ENCODE measurements at regions not wholly inside any gene's neighbourhood (a gene's known extent, or its start where the extent isn't known, plus 50 kb on each side); places are given as distances from the start of the nearest gene placed in this dataset.

DNA sequence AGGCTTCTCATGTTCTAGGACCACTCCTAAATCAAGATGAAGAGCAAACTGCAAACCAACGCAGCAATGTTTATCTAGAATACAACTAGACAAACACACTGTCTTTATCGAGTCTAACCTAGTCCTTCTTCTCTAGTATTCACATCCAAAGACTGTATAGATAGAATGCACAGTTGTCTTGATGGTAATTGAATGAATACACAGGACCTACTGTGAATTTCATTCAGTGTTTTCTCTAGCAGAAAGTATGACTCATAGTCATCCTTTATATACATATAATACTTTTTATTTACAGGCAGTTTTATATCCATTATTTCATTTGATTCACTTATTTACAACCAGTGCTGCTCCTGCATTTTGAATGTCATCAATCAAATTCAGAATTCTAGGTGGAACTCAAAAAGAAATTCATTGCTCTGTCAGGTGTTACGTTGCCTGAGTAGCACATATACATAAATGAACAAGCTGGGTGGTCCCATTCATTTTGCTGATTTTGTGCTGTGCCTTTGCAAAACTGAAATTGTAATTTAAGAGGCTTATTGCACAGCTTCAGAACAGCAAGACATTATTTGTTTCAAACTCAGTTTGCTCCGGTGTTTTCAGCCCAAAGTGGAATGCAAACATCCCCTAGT, 374.8 kb downstream of the EPHA4 start:
- H3K27me3 Mint-ChIP-seq = no peaks in the 10 kb centered on the region
- DNase-seq = no peak
- H3K9me3 Mint-ChIP-seq = no peaks in the 10 kb centered on the region
- H3K36me3 Mint-ChIP-seq (ENCODE audit: low read depth) = no peaks in the 10 kb centered on the region
- no peaks in the 10 kb centered on the region for H3K4me1 Mint-ChIP-seq (ENCODE audit: low read depth)
- no peak overlapping the region for H3K27ac Mint-ChIP-seq
- H3K4me3 Mint-ChIP-seq = no peak overlapping the region

DNA sequence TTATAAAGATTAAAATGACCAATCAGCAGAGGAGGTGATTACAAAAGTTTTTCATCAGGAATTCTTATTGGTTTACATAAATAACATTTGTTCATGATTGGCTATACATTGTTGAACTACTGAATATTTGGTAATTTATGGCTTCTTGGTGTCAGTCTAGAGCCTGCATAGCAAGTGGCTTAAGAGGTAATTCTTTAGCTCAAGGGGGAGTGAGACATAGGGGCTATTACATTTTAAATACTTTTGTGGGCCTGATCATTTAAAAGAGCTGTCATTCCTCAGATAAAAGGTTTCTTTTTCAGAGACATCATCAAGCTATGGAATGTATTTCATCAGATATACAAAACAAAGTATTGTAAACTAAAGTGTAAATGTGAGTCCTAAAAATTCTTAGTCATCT, 373.8 kb downstream of the EPHA4 start:
- no peak for DNase-seq
- Mint-ChIP-seq H3K27ac (no peak overlapping the region), H3K36me3 (ENCODE audit: low read depth) (no peaks in the 10 kb centered on the region), H3K9me3 (no peaks in the 10 kb centered on the region), H3K4me3 (no peak overlapping the region), H3K27me3 (no peaks in the 10 kb centered on the region), H3K4me1 (ENCODE audit: low read depth) (no peaks in the 10 kb centered on the region)

DNA sequence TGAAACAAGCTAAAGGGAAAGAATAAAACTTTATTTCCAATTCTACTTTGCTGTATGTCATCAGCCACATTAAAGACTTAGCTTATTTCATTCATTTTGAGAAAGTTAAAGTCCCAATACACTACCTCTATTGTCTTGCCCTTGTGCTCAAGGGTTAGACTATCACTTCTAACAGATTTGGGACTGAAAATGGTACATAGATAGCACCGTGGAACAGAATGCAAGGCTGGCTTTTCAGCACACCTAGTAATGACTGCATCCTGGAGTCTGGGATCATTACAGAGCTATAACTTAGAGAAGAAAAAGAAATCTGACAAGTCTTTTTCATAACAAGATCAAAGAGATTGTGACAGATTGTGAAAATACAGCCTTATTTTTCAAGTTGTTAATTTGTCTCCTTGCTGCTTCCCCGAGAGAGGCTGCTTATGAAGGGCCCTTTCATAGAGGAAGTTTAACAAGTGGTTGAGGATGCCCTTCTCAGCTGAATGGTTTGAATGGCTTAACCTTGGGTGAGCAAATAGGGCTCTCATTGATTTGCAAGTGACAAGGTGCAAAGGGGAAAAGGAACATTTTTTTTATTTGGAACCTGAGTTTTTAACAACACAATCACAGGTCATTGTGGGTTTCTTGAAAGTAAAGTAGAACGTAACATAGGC, 371.8 kb downstream of the EPHA4 start:
- no peak for DNase-seq
- no peaks in the 10 kb centered on the region for H3K36me3 Mint-ChIP-seq (ENCODE audit: low read depth)

DNA sequence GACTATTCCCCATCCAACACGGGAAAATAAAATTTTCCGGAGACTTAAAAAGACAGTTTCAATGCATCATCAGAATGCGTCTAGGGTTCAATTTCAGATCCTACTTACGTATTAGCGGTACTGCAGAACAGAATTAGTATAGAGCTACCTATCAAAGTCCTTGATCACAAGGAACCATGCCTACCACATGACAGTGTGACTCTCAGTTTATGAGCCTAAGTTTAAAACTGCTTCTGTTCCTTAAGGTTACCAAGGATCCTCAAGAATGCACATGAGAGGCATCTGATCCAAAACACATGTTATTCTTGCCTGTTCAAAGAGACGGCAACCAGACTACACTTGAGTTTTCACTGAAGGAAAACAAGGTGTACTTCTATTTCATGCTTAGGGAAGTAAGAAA, 369.7 kb downstream of the EPHA4 start:
- Mint-ChIP-seq H3K36me3 (ENCODE audit: low read depth) (no peaks in the 10 kb centered on the region), H3K9me3 (no peaks in the 10 kb centered on the region), H3K27ac (no peak overlapping the region), H3K4me3 (no peak overlapping the region), H3K27me3 (peaks cover 3% of the 10 kb centered on the region), H3K4me1 (ENCODE audit: low read depth) (no peaks in the 10 kb centered on the region)
- DNase-seq = no peak

More for the DNA sequence above, 371.8 kb downstream of the EPHA4 start:
- no peak overlapping the region for H3K4me3 Mint-ChIP-seq
- no peak overlapping the region for H3K27ac Mint-ChIP-seq
- H3K4me1 Mint-ChIP-seq (ENCODE audit: low read depth) = no peaks in the 10 kb centered on the region
- no peaks in the 10 kb centered on the region for H3K9me3 Mint-ChIP-seq
- H3K27me3 Mint-ChIP-seq = no peaks in the 10 kb centered on the region

DNA sequence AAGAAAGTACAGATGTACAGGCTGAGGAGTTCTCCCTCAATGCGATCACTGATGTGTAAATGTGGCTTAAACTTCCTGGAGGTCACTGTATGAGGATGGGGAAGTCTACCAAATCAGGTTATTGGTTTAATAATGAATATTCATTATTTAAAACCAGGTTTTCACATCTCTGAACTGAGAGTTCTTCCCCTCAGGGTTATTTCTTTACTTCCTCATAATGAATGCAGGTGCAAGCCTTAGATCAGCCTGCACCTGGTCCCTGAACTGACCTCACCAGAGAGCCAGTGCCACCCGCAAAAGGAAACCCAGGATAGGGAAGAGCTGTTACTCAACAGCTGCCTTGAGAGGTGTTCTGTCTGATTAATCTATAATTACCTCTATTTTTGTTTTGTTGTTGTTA, 369.0 kb downstream of the EPHA4 start:
- Mint-ChIP-seq H3K27me3 (peaks cover 3% of the 10 kb centered on the region), H3K4me1 (ENCODE audit: low read depth) (no peaks in the 10 kb centered on the region), H3K4me3 (no peak overlapping the region), H3K27ac (no peak overlapping the region), H3K36me3 (ENCODE audit: low read depth) (no peaks in the 10 kb centered on the region), H3K9me3 (no peaks in the 10 kb centered on the region)
- DNase-seq = no peak

DNA sequence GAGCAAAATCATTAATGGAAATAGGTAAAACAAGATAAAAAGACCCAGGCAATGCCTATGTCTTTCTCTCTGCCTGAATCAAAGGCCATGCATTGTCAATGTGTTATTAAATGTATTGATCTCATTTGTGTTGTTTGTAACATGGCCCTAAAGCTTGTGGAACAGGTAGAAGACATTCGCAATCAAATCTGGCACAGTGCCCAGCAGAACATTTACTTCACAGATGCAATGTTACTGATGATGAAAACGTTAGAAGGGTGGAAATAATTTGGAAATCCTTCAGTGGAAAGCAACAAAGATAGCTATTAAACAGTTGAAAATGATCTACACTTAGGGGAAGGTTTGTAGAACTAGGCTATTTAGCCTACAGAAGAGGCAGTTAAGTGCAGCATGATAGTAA, 368.2 kb downstream of the EPHA4 start:
- Mint-ChIP-seq H3K9me3 (no peaks in the 10 kb centered on the region), H3K27me3 (peaks cover 3% of the 10 kb centered on the region), H3K27ac (no peak overlapping the region), H3K4me3 (no peak overlapping the region), H3K4me1 (ENCODE audit: low read depth) (no peaks in the 10 kb centered on the region), H3K36me3 (ENCODE audit: low read depth) (no peaks in the 10 kb centered on the region)
- DNase-seq = no peak

DNA sequence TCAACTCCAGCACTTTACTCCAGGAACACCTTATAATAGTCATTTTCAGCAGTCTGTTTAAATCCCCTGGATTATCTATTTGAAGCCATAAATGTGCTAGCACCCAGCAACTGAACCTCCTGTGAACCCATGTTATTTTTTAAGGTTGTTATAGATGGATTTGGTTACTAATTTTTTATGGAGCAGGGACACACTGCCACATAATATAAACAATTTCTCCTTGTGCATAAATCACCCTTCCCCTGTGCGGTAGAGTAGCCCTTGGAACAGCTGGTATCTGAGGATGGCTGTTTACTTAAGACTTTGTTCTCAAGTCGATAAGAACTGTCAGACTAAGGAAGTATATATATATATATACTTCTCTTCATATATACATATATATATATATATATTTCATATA, 367.4 kb downstream of the EPHA4 start:
- H3K36me3 Mint-ChIP-seq (ENCODE audit: low read depth) = no peaks in the 10 kb centered on the region
- no peaks in the 10 kb centered on the region for H3K9me3 Mint-ChIP-seq
- H3K4me1 Mint-ChIP-seq (ENCODE audit: low read depth) = no peaks in the 10 kb centered on the region
- DNase-seq = no peak
- H3K27me3 Mint-ChIP-seq = peaks cover 3% of the 10 kb centered on the region
- H3K27ac Mint-ChIP-seq = no peak overlapping the region
- H3K4me3 Mint-ChIP-seq = no peak overlapping the region

DNA sequence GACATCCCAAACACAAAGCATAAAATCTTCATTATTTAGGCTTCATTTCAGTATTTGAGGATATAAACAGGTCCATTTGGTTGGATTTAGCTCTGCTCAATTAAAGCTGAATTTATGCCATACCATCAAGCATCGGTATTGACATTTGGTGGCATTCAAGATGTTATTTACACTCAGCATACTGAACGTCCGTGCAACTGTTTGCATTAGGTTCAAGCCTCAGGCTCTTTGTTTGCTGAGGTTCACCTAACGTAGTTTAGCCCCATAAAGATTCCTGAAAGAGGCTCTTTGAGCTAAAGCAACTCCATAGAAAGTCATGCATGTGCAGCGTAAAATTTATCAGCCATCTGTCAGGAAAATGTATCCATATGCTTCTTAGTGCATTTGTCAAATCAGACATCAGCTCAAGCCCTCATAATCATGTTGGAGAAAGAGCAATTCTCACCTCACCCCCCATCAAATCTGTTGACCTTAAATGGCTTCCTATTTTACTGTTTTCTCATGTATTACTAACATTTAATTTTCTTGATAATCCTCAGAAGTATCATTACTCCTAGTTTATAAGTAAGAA, 366.9 kb downstream of the EPHA4 start:
- H3K27ac Mint-ChIP-seq = no peak overlapping the region
- H3K27me3 Mint-ChIP-seq = peaks cover 3% of the 10 kb centered on the region
- H3K9me3 Mint-ChIP-seq = no peaks in the 10 kb centered on the region
- no peak for DNase-seq
- H3K4me1 Mint-ChIP-seq (ENCODE audit: low read depth) = no peaks in the 10 kb centered on the region
- no peak overlapping the region for H3K4me3 Mint-ChIP-seq
- H3K36me3 Mint-ChIP-seq (ENCODE audit: low read depth) = no peaks in the 10 kb centered on the region

DNA sequence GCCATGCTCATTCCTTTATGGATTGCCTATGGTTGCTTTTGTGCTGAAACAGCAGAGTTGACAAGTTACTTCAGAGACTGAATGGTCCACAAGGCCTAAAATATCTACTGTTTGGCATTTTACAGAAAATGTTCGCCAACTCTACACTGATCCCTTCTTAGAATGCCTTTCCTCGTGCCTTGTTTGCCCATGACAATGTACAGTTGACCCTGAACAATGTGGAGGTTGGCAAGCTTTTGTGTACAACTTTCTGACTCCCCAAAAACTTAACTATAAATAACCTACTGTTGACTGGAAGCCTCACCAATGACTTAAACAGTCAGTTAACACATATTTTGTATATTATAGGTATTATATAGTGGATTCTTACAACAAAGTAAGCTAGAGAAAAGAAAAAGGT, 361.4 kb downstream of the EPHA4 start:
- DNase-seq = no peak
- Mint-ChIP-seq H3K27me3 (peaks cover 3% of the 10 kb centered on the region), H3K36me3 (ENCODE audit: low read depth) (no peaks in the 10 kb centered on the region), H3K4me3 (no peak overlapping the region), H3K9me3 (no peaks in the 10 kb centered on the region), H3K4me1 (ENCODE audit: low read depth) (no peaks in the 10 kb centered on the region), H3K27ac (no peak overlapping the region)

DNA sequence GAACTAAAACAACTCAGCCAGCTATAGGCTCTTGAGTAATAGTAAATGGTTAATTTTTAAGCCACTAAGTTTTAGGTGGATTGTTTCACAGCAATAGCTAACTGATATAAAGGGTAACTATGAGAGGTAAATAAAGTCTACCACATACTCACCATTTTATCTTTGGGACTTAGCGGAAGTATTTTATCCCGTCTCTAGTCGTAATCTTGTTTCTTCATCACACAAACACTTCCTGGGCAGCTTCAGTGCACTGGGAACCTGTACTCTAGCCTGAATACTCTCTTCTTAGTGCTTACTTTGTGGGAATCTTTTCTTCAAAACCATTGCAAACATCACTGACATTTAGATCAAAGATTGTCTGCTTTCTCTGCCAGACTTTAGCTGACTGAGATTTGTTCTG, 360.5 kb downstream of the EPHA4 start:
- Mint-ChIP-seq H3K9me3 (no peaks in the 10 kb centered on the region), H3K27ac (no peak overlapping the region), H3K27me3 (no peaks in the 10 kb centered on the region), H3K4me3 (no peak overlapping the region), H3K36me3 (ENCODE audit: low read depth) (no peaks in the 10 kb centered on the region), H3K4me1 (ENCODE audit: low read depth) (no peaks in the 10 kb centered on the region)
- DNase-seq = no peak

DNA sequence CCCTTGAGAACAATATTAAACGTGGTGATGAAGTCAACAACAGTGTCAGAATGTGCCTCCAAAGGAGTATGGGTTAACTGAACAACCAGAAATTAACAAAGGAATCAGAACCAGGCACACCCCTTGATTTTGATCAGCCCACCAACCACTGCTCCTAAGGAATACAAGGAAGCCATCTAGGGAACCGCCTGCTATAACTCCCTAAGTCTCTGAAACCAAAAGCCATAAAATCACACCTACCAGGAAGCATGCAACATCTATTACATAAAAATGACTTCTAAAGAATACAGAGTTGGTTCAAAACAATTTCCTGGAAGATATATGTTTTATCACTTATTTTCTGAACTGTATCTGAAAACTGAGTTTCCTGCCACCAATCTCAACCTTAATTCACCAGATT, 360.0 kb downstream of the EPHA4 start:
- Mint-ChIP-seq H3K27me3 (no peaks in the 10 kb centered on the region), H3K4me3 (no peak overlapping the region), H3K4me1 (ENCODE audit: low read depth) (no peaks in the 10 kb centered on the region), H3K36me3 (ENCODE audit: low read depth) (no peaks in the 10 kb centered on the region), H3K9me3 (no peaks in the 10 kb centered on the region), H3K27ac (no peak overlapping the region)
- no peak for DNase-seq

DNA sequence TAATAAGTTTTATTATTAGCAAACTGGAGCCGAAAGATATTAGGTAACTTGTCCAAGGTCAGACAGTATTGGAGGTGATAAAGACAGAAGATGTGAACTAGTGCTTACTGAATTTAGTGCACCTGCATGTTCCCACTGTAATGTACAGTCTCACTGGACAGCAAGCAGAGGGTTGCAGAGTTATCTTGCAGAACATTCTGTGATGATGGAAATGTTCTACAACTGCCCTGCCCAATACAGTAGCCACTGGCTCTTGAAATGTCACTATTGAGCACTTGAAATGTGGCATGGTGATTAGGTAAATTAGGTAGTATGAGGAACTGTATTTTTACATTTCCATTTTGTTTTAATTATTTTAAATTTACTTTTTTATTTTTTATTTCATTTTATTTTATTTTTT, 356.6 kb downstream of the EPHA4 start:
- Mint-ChIP-seq H3K27ac (no peak overlapping the region), H3K4me3 (no peak overlapping the region), H3K9me3 (no peaks in the 10 kb centered on the region), H3K4me1 (ENCODE audit: low read depth) (no peaks in the 10 kb centered on the region), H3K36me3 (ENCODE audit: low read depth) (no peaks in the 10 kb centered on the region), H3K27me3 (no peaks in the 10 kb centered on the region)
- DNase-seq = no peak

DNA sequence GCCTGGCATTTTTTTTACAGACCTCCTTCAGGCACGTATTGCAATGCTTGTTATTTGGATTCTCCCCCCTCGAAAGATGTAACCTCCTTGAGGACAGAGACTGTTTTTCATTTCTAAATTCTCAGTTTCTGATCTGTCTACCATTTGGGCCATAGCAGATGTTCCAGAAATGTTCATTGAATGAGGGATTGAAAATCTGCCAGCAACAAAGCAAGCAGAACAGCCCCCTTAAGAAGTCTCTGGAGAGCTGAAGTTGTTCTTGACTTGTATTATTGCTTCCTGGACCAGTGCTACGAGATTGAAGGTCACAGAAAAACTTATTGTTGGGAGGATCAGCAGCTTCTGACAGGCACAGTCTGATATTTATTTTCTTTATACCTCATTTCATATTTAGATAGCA, 355.5 kb downstream of the EPHA4 start:
- H3K36me3 Mint-ChIP-seq (ENCODE audit: low read depth) = no peaks in the 10 kb centered on the region
- no peaks in the 10 kb centered on the region for H3K9me3 Mint-ChIP-seq
- no peak overlapping the region for H3K27ac Mint-ChIP-seq
- no peak for DNase-seq
- H3K27me3 Mint-ChIP-seq = no peaks in the 10 kb centered on the region
- H3K4me1 Mint-ChIP-seq (ENCODE audit: low read depth) = no peaks in the 10 kb centered on the region
- H3K4me3 Mint-ChIP-seq = no peak overlapping the region

DNA sequence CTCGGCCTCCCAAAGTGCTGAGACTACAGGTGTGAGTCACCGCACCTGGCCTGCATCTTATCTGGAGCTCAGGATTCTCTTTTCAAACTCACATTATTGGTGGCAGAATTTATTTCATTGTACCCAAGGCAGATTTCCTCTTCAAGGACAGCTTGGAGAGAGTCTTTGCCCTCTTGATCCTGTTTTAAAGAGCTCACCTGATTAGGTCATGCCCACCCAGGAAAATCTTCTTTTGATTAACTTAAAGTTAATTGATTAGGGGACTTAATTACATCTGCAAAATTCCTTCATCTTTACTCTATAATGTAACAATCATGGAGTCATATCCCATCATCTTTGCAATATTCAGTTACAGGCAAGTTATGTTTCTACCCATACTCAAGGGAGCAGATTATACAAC, 346.4 kb downstream of the EPHA4 start:
- DNase-seq = no peak
- no peaks in the 10 kb centered on the region for H3K9me3 Mint-ChIP-seq
- H3K27me3 Mint-ChIP-seq = no peaks in the 10 kb centered on the region
- H3K4me3 Mint-ChIP-seq = no peak overlapping the region
- H3K4me1 Mint-ChIP-seq (ENCODE audit: low read depth) = no peaks in the 10 kb centered on the region
- no peak overlapping the region for H3K27ac Mint-ChIP-seq
- H3K36me3 Mint-ChIP-seq (ENCODE audit: low read depth) = no peaks in the 10 kb centered on the region

DNA sequence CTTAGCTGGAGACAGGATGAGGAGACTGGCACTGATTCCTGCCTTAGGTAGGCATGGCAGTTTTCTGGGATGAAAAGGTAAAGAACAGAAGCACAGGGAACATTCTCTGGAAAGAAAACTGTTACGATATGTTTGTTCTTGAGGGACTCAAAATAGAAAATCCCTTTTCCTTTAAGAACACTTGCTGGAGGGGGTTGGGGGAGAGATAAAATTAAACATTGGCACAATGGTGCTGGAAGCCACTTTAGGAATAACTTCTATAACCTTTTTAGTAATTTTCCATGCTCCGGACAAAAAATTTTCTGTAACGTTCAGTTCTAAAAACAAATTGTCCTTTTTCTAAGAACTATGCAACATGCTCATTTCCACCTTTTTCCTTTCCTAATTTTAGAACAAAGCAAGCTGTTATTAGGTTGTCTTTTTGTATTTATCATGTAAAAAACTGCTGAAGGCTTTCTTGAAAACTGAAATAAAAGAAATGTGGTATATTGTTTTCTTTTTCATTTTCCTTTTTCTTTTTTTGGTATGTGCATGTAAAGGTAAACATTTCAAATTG, 343.8 kb downstream of the EPHA4 start:
- no peak for DNase-seq
- no peaks in the 10 kb centered on the region for H3K4me1 Mint-ChIP-seq (ENCODE audit: low read depth)
- no peaks in the 10 kb centered on the region for H3K27me3 Mint-ChIP-seq
- H3K36me3 Mint-ChIP-seq (ENCODE audit: low read depth) = no peaks in the 10 kb centered on the region
- H3K4me3 Mint-ChIP-seq = no peak overlapping the region
- H3K9me3 Mint-ChIP-seq = no peaks in the 10 kb centered on the region
- no peak overlapping the region for H3K27ac Mint-ChIP-seq

Data from activated T-cell treated with anti-CD3 and anti-CD28 coated beads, Interleukin-2, amount 50 U/mL, for 24 hours (primary cell).